ENCODE measurements at regions not wholly inside any gene's neighbourhood (a gene's known extent, or its start where the extent isn't known, plus 50 kb on each side); places are given as distances from the start of the nearest gene placed in this dataset.

GRCh38 chr17:69995476-69995875 lies 79.5 kb upstream of the KCNJ16 start:
- H3K27me3 ChIP-seq (replicated peaks in 2 of 5; ENCODE audit: control insufficient read depth in 4 of 5, insufficient read depth in 5 of 5, low read length in 4 of 5) = no peaks in the 10 kb centered on the region
- H3K27ac ChIP-seq (ENCODE audit: insufficient read depth in 1 of 2, low read depth in 1 of 2, low read length in 2 of 2, poor library complexity in 1 of 2, severe bottlenecking in 2 of 2) = no peak overlapping the region
- peaks cover 0 to 9% (median 0%) of the 10 kb centered on the region in 5 experiments for H3K9me3 ChIP-seq (ENCODE audit: control extremely low read depth in 1 of 5, control insufficient read depth in 4 of 5, insufficient read depth in 2 of 5, low read depth in 1 of 5, low read length in 4 of 5)
- no peaks in the 10 kb centered on the region for H3K36me3 ChIP-seq (ENCODE audit: control insufficient read depth in 4 of 4, insufficient read depth in 4 of 4, low read length in 3 of 4)
- peaks cover 0 to 3% (median 0%) of the 10 kb centered on the region in 4 experiments for H3K4me1 ChIP-seq (ENCODE audit: control extremely low read depth in 1 of 4, control insufficient read depth in 4 of 4, insufficient read depth in 4 of 4, low read length in 3 of 4)
- POLR2A ChIA-PET = no interaction called here
- DNase-seq = no peak
- no peak overlapping the region for H3K4me3 ChIP-seq (ENCODE audit: control insufficient read depth in 1 of 7, extremely low read depth in 1 of 7, insufficient read depth in 4 of 7, low read depth in 2 of 7, low read length in 6 of 7)
- CTCF ChIA-PET = interaction anchor here (0.9 kb wide), 1 partner anchor 14 kb away, joined by 3 read pairs; no protein-coding TSS in a partner anchor
- 100% methylated on average over 2 of the region's 2 CpGs for WGBS (ENCODE audit: insufficient coverage)

GRCh38 chr17:69997332-69997731 lies 77.7 kb upstream of the KCNJ16 start:
- peaks cover 0 to 3% (median 0%) of the 10 kb centered on the region in 4 experiments for H3K4me1 ChIP-seq (ENCODE audit: control extremely low read depth in 1 of 4, control insufficient read depth in 4 of 4, insufficient read depth in 4 of 4, low read length in 3 of 4)
- H3K4me3 ChIP-seq (ENCODE audit: control insufficient read depth in 1 of 7, extremely low read depth in 1 of 7, insufficient read depth in 4 of 7, low read depth in 2 of 7, low read length in 6 of 7) = no peak overlapping the region
- peak in 1 of 3 donors; percentile 7 for DNase-seq
- H3K27ac ChIP-seq (ENCODE audit: insufficient read depth in 1 of 2, low read depth in 1 of 2, low read length in 2 of 2, poor library complexity in 1 of 2, severe bottlenecking in 2 of 2) = no peak overlapping the region
- H3K36me3 ChIP-seq (ENCODE audit: control insufficient read depth in 4 of 4, insufficient read depth in 4 of 4, low read length in 3 of 4) = no peaks in the 10 kb centered on the region
- H3K27me3 ChIP-seq (replicated peaks in 2 of 5; ENCODE audit: control insufficient read depth in 4 of 5, insufficient read depth in 5 of 5, low read length in 4 of 5) = no peaks in the 10 kb centered on the region
- ChIA-PET POLR2A (interaction anchor here (1.0 kb wide), 1 partner anchor 237 kb away, joined by 3 read pairs; no protein-coding TSS in a partner anchor), CTCF (no interaction called here)
- H3K9me3 ChIP-seq (ENCODE audit: control extremely low read depth in 1 of 5, control insufficient read depth in 4 of 5, insufficient read depth in 2 of 5, low read depth in 1 of 5, low read length in 4 of 5) = peaks cover 0 to 9% (median 0%) of the 10 kb centered on the region in 5 experiments

- WGBS (ENCODE audit: insufficient coverage) = 100% methylated on average over 1 of the region's 1 CpG
- Histone ChIP-seq H3K9me3 (ENCODE audit: control extremely low read depth in 1 of 5, control insufficient read depth in 4 of 5, insufficient read depth in 2 of 5, low read depth in 1 of 5, low read length in 4 of 5) (peaks cover 0 to 9% (median 0%) of the 10 kb centered on the region in 5 experiments), H3K4me1 (ENCODE audit: control extremely low read depth in 1 of 4, control insufficient read depth in 4 of 4, insufficient read depth in 4 of 4, low read length in 3 of 4) (peaks cover 0 to 3% (median 0%) of the 10 kb centered on the region in 4 experiments), H3K36me3 (ENCODE audit: control insufficient read depth in 4 of 4, insufficient read depth in 4 of 4, low read length in 3 of 4) (no peaks in the 10 kb centered on the region), H3K27me3 (replicated peaks in 2 of 5; ENCODE audit: control insufficient read depth in 4 of 5, insufficient read depth in 5 of 5, low read length in 4 of 5) (no peaks in the 10 kb centered on the region), H3K27ac (ENCODE audit: insufficient read depth in 1 of 2, low read depth in 1 of 2, low read length in 2 of 2, poor library complexity in 1 of 2, severe bottlenecking in 2 of 2) (no peak overlapping the region), H3K4me3 (ENCODE audit: control insufficient read depth in 1 of 7, extremely low read depth in 1 of 7, insufficient read depth in 4 of 7, low read depth in 2 of 7, low read length in 6 of 7) (no peak overlapping the region)
- ChIA-PET POLR2A (no interaction called here), CTCF (no interaction called here)
- no peak for DNase-seq
Measured at GRCh38 chr17:69999253-69999652, 75.8 kb upstream of the KCNJ16 start.

- ChIA-PET CTCF (interaction anchor here (1.2 kb wide), 1 partner anchor 12 kb away, joined by 3 read pairs; no protein-coding TSS in a partner anchor), POLR2A (no interaction called here)
- Histone ChIP-seq H3K4me3 (ENCODE audit: control insufficient read depth in 1 of 7, extremely low read depth in 1 of 7, insufficient read depth in 4 of 7, low read depth in 2 of 7, low read length in 6 of 7) (no peak overlapping the region), H3K4me1 (ENCODE audit: control extremely low read depth in 1 of 4, control insufficient read depth in 4 of 4, insufficient read depth in 4 of 4, low read length in 3 of 4) (no peaks in the 10 kb centered on the region), H3K9me3 (ENCODE audit: control extremely low read depth in 1 of 5, control insufficient read depth in 4 of 5, insufficient read depth in 2 of 5, low read depth in 1 of 5, low read length in 4 of 5) (peaks cover 0 to 1% (median 0%) of the 10 kb centered on the region in 5 experiments), H3K27me3 (replicated peaks in 2 of 5; ENCODE audit: control insufficient read depth in 4 of 5, insufficient read depth in 5 of 5, low read length in 4 of 5) (no peaks in the 10 kb centered on the region), H3K36me3 (ENCODE audit: control insufficient read depth in 4 of 4, insufficient read depth in 4 of 4, low read length in 3 of 4) (no peaks in the 10 kb centered on the region), H3K27ac (ENCODE audit: insufficient read depth in 1 of 2, low read depth in 1 of 2, low read length in 2 of 2, poor library complexity in 1 of 2, severe bottlenecking in 2 of 2) (no peak overlapping the region)
- WGBS (ENCODE audit: insufficient coverage) = no CpG with 5 or more reads among the region's 4 CpGs
- DNase-seq = no peak
Measured at GRCh38 chr17:70006159-70006558, 68.9 kb upstream of the KCNJ16 start.

GRCh38 chr17:70011750-70012149 lies 63.3 kb upstream of the KCNJ16 start:
- no peak for DNase-seq
- POLR2A ChIA-PET = interaction anchor here (0.5 kb wide), 1 partner anchor 479 kb away, joined by 3 read pairs; no protein-coding TSS in a partner anchor
- H3K4me1 ChIP-seq (ENCODE audit: control extremely low read depth in 1 of 4, control insufficient read depth in 4 of 4, insufficient read depth in 4 of 4, low read length in 3 of 4) = no peaks in the 10 kb centered on the region
- CTCF ChIA-PET = no interaction called here
- no CpG with 5 or more reads among the region's 1 CpG for WGBS (ENCODE audit: insufficient coverage)
- no peak overlapping the region for H3K27ac ChIP-seq (ENCODE audit: insufficient read depth in 1 of 2, low read depth in 1 of 2, low read length in 2 of 2, poor library complexity in 1 of 2, severe bottlenecking in 2 of 2)
- H3K36me3 ChIP-seq (ENCODE audit: control insufficient read depth in 4 of 4, insufficient read depth in 4 of 4, low read length in 3 of 4) = no peaks in the 10 kb centered on the region
- no peak overlapping the region for H3K4me3 ChIP-seq (ENCODE audit: control insufficient read depth in 1 of 7, extremely low read depth in 1 of 7, insufficient read depth in 4 of 7, low read depth in 2 of 7, low read length in 6 of 7)
- peaks cover 0 to 1% (median 0%) of the 10 kb centered on the region in 5 experiments for H3K9me3 ChIP-seq (ENCODE audit: control extremely low read depth in 1 of 5, control insufficient read depth in 4 of 5, insufficient read depth in 2 of 5, low read depth in 1 of 5, low read length in 4 of 5)
- H3K27me3 ChIP-seq (replicated peaks in 2 of 5; ENCODE audit: control insufficient read depth in 4 of 5, insufficient read depth in 5 of 5, low read length in 4 of 5) = no peaks in the 10 kb centered on the region

- no peaks in the 10 kb centered on the region for H3K9me3 ChIP-seq (ENCODE audit: control extremely low read depth in 1 of 5, control insufficient read depth in 4 of 5, insufficient read depth in 2 of 5, low read depth in 1 of 5, low read length in 4 of 5)
- no peaks in the 10 kb centered on the region for H3K36me3 ChIP-seq (ENCODE audit: control insufficient read depth in 4 of 4, insufficient read depth in 4 of 4, low read length in 3 of 4)
- H3K27ac ChIP-seq (ENCODE audit: insufficient read depth in 1 of 2, low read depth in 1 of 2, low read length in 2 of 2, poor library complexity in 1 of 2, severe bottlenecking in 2 of 2) = no peak overlapping the region
- H3K4me3 ChIP-seq (ENCODE audit: control insufficient read depth in 1 of 7, extremely low read depth in 1 of 7, insufficient read depth in 4 of 7, low read depth in 2 of 7, low read length in 6 of 7) = no peak overlapping the region
- CTCF ChIA-PET = no interaction called here
- DNase-seq = no peak
- no peaks in the 10 kb centered on the region for H3K4me1 ChIP-seq (ENCODE audit: control extremely low read depth in 1 of 4, control insufficient read depth in 4 of 4, insufficient read depth in 4 of 4, low read length in 3 of 4)
- WGBS (ENCODE audit: insufficient coverage) = 80% methylated on average over 1 of the region's 4 CpGs
- no peaks in the 10 kb centered on the region for H3K27me3 ChIP-seq (replicated peaks in 2 of 5; ENCODE audit: control insufficient read depth in 4 of 5, insufficient read depth in 5 of 5, low read length in 4 of 5)
- POLR2A ChIA-PET = no interaction called here
Measured at GRCh38 chr17:70013911-70014310, 61.1 kb upstream of the KCNJ16 start.

GRCh38 chr17:70017112-70017511 lies 57.9 kb upstream of the KCNJ16 start:
- H3K36me3 ChIP-seq (ENCODE audit: control insufficient read depth in 4 of 4, insufficient read depth in 4 of 4, low read length in 3 of 4) = no peaks in the 10 kb centered on the region
- no peak overlapping the region for H3K4me3 ChIP-seq (ENCODE audit: control insufficient read depth in 1 of 7, extremely low read depth in 1 of 7, insufficient read depth in 4 of 7, low read depth in 2 of 7, low read length in 6 of 7)
- H3K27ac ChIP-seq (ENCODE audit: insufficient read depth in 1 of 2, low read depth in 1 of 2, low read length in 2 of 2, poor library complexity in 1 of 2, severe bottlenecking in 2 of 2) = no peak overlapping the region
- no CpG with 5 or more reads among the region's 1 CpG for WGBS (ENCODE audit: insufficient coverage)
- no peak for DNase-seq
- POLR2A ChIA-PET = no interaction called here
- H3K27me3 ChIP-seq (replicated peaks in 2 of 5; ENCODE audit: control insufficient read depth in 4 of 5, insufficient read depth in 5 of 5, low read length in 4 of 5) = no peaks in the 10 kb centered on the region
- H3K9me3 ChIP-seq (ENCODE audit: control extremely low read depth in 1 of 5, control insufficient read depth in 4 of 5, insufficient read depth in 2 of 5, low read depth in 1 of 5, low read length in 4 of 5) = no peaks in the 10 kb centered on the region
- CTCF ChIA-PET = interaction anchor here (1.0 to 1.7 kb wide), 2 partner anchors 12 to 14 kb away, joined by 3 read pairs; no protein-coding TSS in a partner anchor
- no peaks in the 10 kb centered on the region for H3K4me1 ChIP-seq (ENCODE audit: control extremely low read depth in 1 of 4, control insufficient read depth in 4 of 4, insufficient read depth in 4 of 4, low read length in 3 of 4)

Measured in common myeloid progenitor, CD34-positive (primary cell).